HCT116 (cell line): ENCODE measurements at regions not wholly inside any gene's neighbourhood (a gene's known extent, or its start where the extent isn't known, plus 50 kb on each side); places are given as distances from the start of the nearest gene placed in this dataset.

ENCODE experiments used
- ATAC-seq: fragments of 200-7000 bp; cut with Tn5 transposase; 2 replicates; pipeline ENCODE4 v1.9.1; 2020; ENCODE audit warnings: mild to moderate bottlenecking, moderate library complexity
- BruUV-seq: library from RNA; stranded (reverse); fragments of 400-500 nt; replicated peaks from 2 replicates; lab custom pipeline; 2021; lab: Mats Ljungman, UMichigan
- CTCF ChIA-PET: fragments of 300-600 bp; sonication (Branson Sonifier 250); formaldehyde crosslinking; loops from one replicate; lab custom pipeline; 2021; ENCODE audit warnings: antibody characterized with exemption; lab: Charles Lee
- POLR2A ChIA-PET: fragments of 300-600, 350-600 bp; sonication (Branson Sonifier 250); formaldehyde crosslinking; loops from one replicate; lab custom pipeline; 2021; ENCODE audit warnings: antibody characterized with exemption; lab: Charles Lee
- RAD21 ChIA-PET, 2 experiments: fragments of 300-600 bp; sonication (Branson Sonifier 250); formaldehyde crosslinking; loops; one replicate each; lab custom pipeline; 2023; ENCODE audit warnings: low total read pairs in 2 of 2; ENCODE audit not compliant: uncharacterized antibody in 2 of 2, unreplicated experiment in 2 of 2, low non-redundant PET in 1 of 2; lab: Charles Lee
- DNase-seq: peaks from one replicate; pipeline ENCODE4 v3.0.0-alpha.2; 2010; ENCODE audit warnings: low read depth, low spot score
- H2AFZ ChIP-seq: fragments of 200-600 bp; shearing (Covaris generic), sonication (generic); 2 replicates; pipeline ENCODE4 v1.6.1; 2017; ENCODE audit warnings: low read depth, mixed run types, mixed read lengths, antibody characterized with exemption, low read length; ENCODE audit not compliant: poor library complexity, severe bottlenecking
- H3K27ac ChIP-seq: 2 replicates; pipeline ENCODE4 v1.5.1; 2012; ENCODE audit warnings: low read depth, low read length
- H3K27me3 ChIP-seq: fragments of 200-600 bp; sonication (generic); 2 replicates; pipeline ENCODE4 v1.6.1; 2016; ENCODE audit warnings: mixed run types, low read length, mixed read lengths; ENCODE audit not compliant: insufficient read depth
- H3K36me3 ChIP-seq, 2 experiments: fragments of 200-500 bp in 1 of 2; fragments of 200-600 bp in 1 of 2; sonication (Bioruptor generic) in 1 of 2; sonication (generic) in 1 of 2; 2 replicates each; pipeline versions ENCODE4 v1.5.1 to v1.6.1; 2014 to 2016; ENCODE audit warnings: low read length in 2 of 2, inconsistent platforms in 1 of 2, mixed read lengths in 1 of 2, mixed run types in 1 of 2; ENCODE audit not compliant: insufficient read depth in 2 of 2, control insufficient read depth in 1 of 2
- H3K4me1 ChIP-seq, 2 experiments: fragments of 200-600 bp in 1 of 2; sonication (generic) in 1 of 2; 2 replicates each; pipeline versions ENCODE4 v1.5.1 to v1.6.1; 2012 to 2017; ENCODE audit warnings: low read length in 2 of 2, inconsistent platforms in 1 of 2, mild to moderate bottlenecking in 1 of 2, mixed read lengths in 1 of 2, mixed run types in 1 of 2, moderate library complexity in 1 of 2; ENCODE audit not compliant: insufficient read depth in 2 of 2, control insufficient read depth in 1 of 2
- H3K4me2 ChIP-seq: fragments of 200-600 bp; sonication (generic); 2 replicates; pipeline ENCODE4 v1.6.1; 2017; ENCODE audit warnings: mixed run types, low read length, mixed read lengths
- H3K4me3 ChIP-seq, 2 experiments: fragments of 200-600 bp in 1 of 2; sonication (generic) in 1 of 2; replicated peaks in 1 of 2; 2 replicates each; pipeline ENCODE4 v1.5.1; 2011 to 2016; ENCODE audit warnings: low read length in 2 of 2, control low read depth in 1 of 2, low read depth in 1 of 2, mild to moderate bottlenecking in 1 of 2, mixed read lengths in 1 of 2, mixed run types in 1 of 2
- H3K79me2 ChIP-seq: fragments of 200-600 bp; sonication (generic); 2 replicates; pipeline ENCODE4 v1.6.1; 2017; ENCODE audit warnings: mild to moderate bottlenecking, mixed run types, low read length, moderate library complexity, mixed read lengths; ENCODE audit not compliant: insufficient read depth
- H3K9ac ChIP-seq: fragments of 200-600 bp; sonication (generic); 2 replicates; pipeline ENCODE4 v1.6.1; 2016; ENCODE audit warnings: low read length, mixed read lengths
- H3K9me2 ChIP-seq: fragments of 200-600 bp; sonication (generic), shearing (Covaris generic); 2 replicates; pipeline ENCODE4 v1.6.1; 2017; ENCODE audit warnings: mixed run types, mild to moderate bottlenecking, moderate library complexity; ENCODE audit not compliant: insufficient read depth
- H3K9me3 ChIP-seq, 2 experiments: fragments of 200-500 bp in 1 of 2; fragments of 200-600 bp in 1 of 2; sonication (Bioruptor generic) in 1 of 2; sonication (generic) in 1 of 2; 2 replicates each; pipeline ENCODE4 v1.6.1; 2014 to 2017; ENCODE audit warnings: low read length in 2 of 2, mixed read lengths in 2 of 2, inconsistent platforms in 1 of 2, low read depth in 1 of 2, mild to moderate bottlenecking in 1 of 2, mixed run types in 1 of 2, moderate library complexity in 1 of 2; ENCODE audit not compliant: control insufficient read depth in 1 of 2, insufficient read depth in 1 of 2
- H4K20me1 ChIP-seq: fragments of 200-600 bp; sonication (generic), shearing (Covaris generic); 2 replicates; pipeline ENCODE4 v1.6.1; 2017; ENCODE audit warnings: mixed run types, mild to moderate bottlenecking, moderate library complexity; ENCODE audit not compliant: insufficient read depth
- CBX3 ChIP-seq: IDR thresholded peaks from 2 replicates; pipeline ENCODE4 v1.6.1; 2012; ENCODE audit warnings: low read depth
- EGR1 ChIP-seq: IDR thresholded peaks from 2 replicates; pipeline ENCODE4 v1.6.1; 2012; ENCODE audit warnings: low read depth
- EZH2phosphoT487 ChIP-seq: fragments of 200-600 bp; IDR thresholded peaks from 2 replicates; pipeline ENCODE4 v1.6.1; 2018; ENCODE audit warnings: antibody characterized with exemption, borderline replicate concordance
- FOSL1 ChIP-seq: IDR thresholded peaks from 2 replicates; pipeline ENCODE4 v1.6.1; 2012; ENCODE audit warnings: low read depth
- JUND ChIP-seq: IDR thresholded peaks from 2 replicates; pipeline ENCODE4 v1.6.1; 2012
- MAX ChIP-seq: IDR thresholded peaks from 2 replicates; pipeline ENCODE4 v1.6.1; 2012
- POLR2A ChIP-seq: IDR thresholded peaks from 2 replicates; pipeline ENCODE4 v1.7.0; 2011; ENCODE audit warnings: borderline replicate concordance; ENCODE audit not compliant: insufficient read depth, insufficient read length; ENCODE audit errors: extremely low read depth
- POLR2AphosphoS5 ChIP-seq: IDR thresholded peaks from 2 replicates; pipeline ENCODE4 v1.6.1; 2011; ENCODE audit warnings: mild to moderate bottlenecking, low read depth, low read length, moderate library complexity
- RAD21 ChIP-seq: IDR thresholded peaks from 2 replicates; pipeline ENCODE4 v1.6.1; 2012; ENCODE audit warnings: low read depth, mild to moderate bottlenecking
- SP1 ChIP-seq: IDR thresholded peaks from 2 replicates; pipeline ENCODE4 v1.6.1; 2012; ENCODE audit warnings: low read depth
- SRF ChIP-seq: IDR thresholded peaks from 2 replicates; pipeline ENCODE4 v1.6.1; 2012; ENCODE audit warnings: low read depth
- TCF7L2 ChIP-seq: IDR thresholded peaks from 2 replicates; pipeline ENCODE4 v1.7.0; 2011; ENCODE audit warnings: borderline replicate concordance, inconsistent platforms; ENCODE audit not compliant: insufficient read depth, insufficient read length; ENCODE audit errors: extremely low read depth
- YY1 ChIP-seq: IDR thresholded peaks from 2 replicates; pipeline ENCODE4 v1.6.1; 2011; ENCODE audit warnings: low read length, low read depth, moderate library complexity, mild to moderate bottlenecking; ENCODE audit not compliant: insufficient replicate concordance; ENCODE audit errors: extremely low read depth
- ZBTB33 ChIP-seq: IDR thresholded peaks from 2 replicates; pipeline ENCODE4 v1.6.1; 2011; ENCODE audit warnings: mild to moderate bottlenecking, low read length, moderate library complexity; ENCODE audit not compliant: insufficient replicate concordance; ENCODE audit errors: extremely low read depth
- ZNF274 ChIP-seq: fragments of 200-500 bp; sonication (Bioruptor generic); IDR thresholded peaks from 2 replicates; pipeline ENCODE4 v1.6.1; 2014; ENCODE audit warnings: mild to moderate bottlenecking, low read depth, low read length, inconsistent platforms
- intact Hi-C: fragments of 100-400 bp; cut with micrococcal nuclease; formaldehyde crosslinking; loops from 2 replicates; pipeline ENCODE4 v1.10.0; 2022
- TF ChIP-seq, protein P1 (sequence below), 3 experiments: fragments of 200-600 bp in 1 of 3; sonication (generic) in 1 of 3; IDR thresholded peaks in 2 of 3; conservative IDR thresholded peaks in 1 of 3; 2 replicates each; pipeline ENCODE4 v1.5.1; 2012 to 2017; ENCODE audit warnings: low read depth in 2 of 3, low read length in 2 of 3, antibody characterized with exemption in 1 of 3, borderline replicate concordance in 1 of 3, control low read depth in 1 of 3, mild to moderate bottlenecking in 1 of 3, mixed read lengths in 1 of 3, mixed run types in 1 of 3, moderate library complexity in 1 of 3; ENCODE audit not compliant: insufficient read depth in 1 of 3

GRCh38 chr5:98583586-98583985 is 189.9 kb upstream of the RGMB start:
- Histone ChIP-seq H4K20me1 (no peaks in the 10 kb centered on the region; the same call in 1 of the 2 replicates), H2AFZ (no peak overlapping the region), H3K9me2 (no peaks in the 10 kb centered on the region), H3K27ac (no peak overlapping the region), H3K27me3 (no peaks in the 10 kb centered on the region), H3K9me3 (no peaks in the 10 kb centered on the region), H3K4me1 (no peaks in the 10 kb centered on the region), H3K4me2 (no peak overlapping the region), H3K79me2 (no peaks in the 10 kb centered on the region), H3K9ac (no peak overlapping the region), H3K4me3 (no peak overlapping the region), H3K36me3 (no peaks in the 10 kb centered on the region)
- no peak for ATAC-seq
- intact Hi-C loops: no loop called here
- no peak for DNase-seq
- CTCF ChIA-PET: no interaction called here
- no peak for TF ChIP-seq EGR1
- no peak for TF ChIP-seq TCF7L2
- TF ChIP-seq JUND: no peak
- no peak for TF ChIP-seq FOSL1
- TF ChIP-seq ZNF274: no peak
- no peak for TF ChIP-seq POLR2A
- TF ChIP-seq POLR2AphosphoS5: no peak
- no peak for TF ChIP-seq SRF
- no peak for TF ChIP-seq EZH2phosphoT487
- TF ChIP-seq MAX: no peak
- no peak for TF ChIP-seq RAD21
- TF ChIP-seq ZBTB33: no peak
- no peak for TF ChIP-seq SP1
- TF ChIP-seq CBX3: no peak
- TF ChIP-seq, protein P1, sequence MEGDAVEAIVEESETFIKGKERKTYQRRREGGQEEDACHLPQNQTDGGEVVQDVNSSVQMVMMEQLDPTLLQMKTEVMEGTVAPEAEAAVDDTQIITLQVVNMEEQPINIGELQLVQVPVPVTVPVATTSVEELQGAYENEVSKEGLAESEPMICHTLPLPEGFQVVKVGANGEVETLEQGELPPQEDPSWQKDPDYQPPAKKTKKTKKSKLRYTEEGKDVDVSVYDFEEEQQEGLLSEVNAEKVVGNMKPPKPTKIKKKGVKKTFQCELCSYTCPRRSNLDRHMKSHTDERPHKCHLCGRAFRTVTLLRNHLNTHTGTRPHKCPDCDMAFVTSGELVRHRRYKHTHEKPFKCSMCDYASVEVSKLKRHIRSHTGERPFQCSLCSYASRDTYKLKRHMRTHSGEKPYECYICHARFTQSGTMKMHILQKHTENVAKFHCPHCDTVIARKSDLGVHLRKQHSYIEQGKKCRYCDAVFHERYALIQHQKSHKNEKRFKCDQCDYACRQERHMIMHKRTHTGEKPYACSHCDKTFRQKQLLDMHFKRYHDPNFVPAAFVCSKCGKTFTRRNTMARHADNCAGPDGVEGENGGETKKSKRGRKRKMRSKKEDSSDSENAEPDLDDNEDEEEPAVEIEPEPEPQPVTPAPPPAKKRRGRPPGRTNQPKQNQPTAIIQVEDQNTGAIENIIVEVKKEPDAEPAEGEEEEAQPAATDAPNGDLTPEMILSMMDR (IDR thresholded peaks at IDR 0.05 in 2 of 3, conservative IDR thresholded peaks at IDR 0.05 in 1 of 3; ENCODE audit: borderline replicate concordance in 1 of 3, insufficient read depth in 1 of 3, low read depth in 2 of 3, low read length in 2 of 3): no peak
- TF ChIP-seq YY1: no peak
- POLR2A ChIA-PET: interaction anchor here (0.7 kb wide), 1 partner anchor 139 kb away, joined by 3 read pairs; no protein-coding TSS in a partner anchor
- no TSS peak for BruUV-seq
- RAD21 ChIA-PET: no interaction called here
